ENCODE measurements at regions not wholly inside any gene's neighbourhood (a gene's known extent, or its start where the extent isn't known, plus 50 kb on each side); places are given as distances from the start of the nearest gene placed in this dataset.

DNA sequence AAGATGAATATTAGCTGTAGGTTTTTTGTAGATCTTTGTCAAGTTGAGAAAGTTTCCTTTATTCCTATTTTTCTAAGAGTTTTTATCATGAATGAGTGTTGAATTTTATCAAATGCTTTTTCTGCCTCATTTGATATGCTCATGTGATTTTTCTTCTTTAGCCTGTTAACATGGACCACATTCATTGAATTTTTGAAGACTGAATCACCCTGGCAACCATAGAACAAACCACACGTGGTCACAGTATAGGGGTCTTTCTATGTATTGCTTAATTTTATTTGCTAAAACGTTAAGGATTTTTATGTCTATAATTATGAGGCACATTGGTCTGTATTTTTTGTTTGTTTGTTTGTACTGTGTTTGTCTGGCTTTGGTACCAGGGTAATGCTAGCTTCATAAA lies 201.7 kb upstream of the CWC22 start:
- TF ChIP-seq, protein P1, sequence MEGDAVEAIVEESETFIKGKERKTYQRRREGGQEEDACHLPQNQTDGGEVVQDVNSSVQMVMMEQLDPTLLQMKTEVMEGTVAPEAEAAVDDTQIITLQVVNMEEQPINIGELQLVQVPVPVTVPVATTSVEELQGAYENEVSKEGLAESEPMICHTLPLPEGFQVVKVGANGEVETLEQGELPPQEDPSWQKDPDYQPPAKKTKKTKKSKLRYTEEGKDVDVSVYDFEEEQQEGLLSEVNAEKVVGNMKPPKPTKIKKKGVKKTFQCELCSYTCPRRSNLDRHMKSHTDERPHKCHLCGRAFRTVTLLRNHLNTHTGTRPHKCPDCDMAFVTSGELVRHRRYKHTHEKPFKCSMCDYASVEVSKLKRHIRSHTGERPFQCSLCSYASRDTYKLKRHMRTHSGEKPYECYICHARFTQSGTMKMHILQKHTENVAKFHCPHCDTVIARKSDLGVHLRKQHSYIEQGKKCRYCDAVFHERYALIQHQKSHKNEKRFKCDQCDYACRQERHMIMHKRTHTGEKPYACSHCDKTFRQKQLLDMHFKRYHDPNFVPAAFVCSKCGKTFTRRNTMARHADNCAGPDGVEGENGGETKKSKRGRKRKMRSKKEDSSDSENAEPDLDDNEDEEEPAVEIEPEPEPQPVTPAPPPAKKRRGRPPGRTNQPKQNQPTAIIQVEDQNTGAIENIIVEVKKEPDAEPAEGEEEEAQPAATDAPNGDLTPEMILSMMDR (conservative IDR thresholded peaks at IDR 0.05; ENCODE audit: low read length) = no peak
- peak; percentile 49 for DNase-seq (ENCODE audit: low read depth)
- H3K4me3 ChIP-seq (ENCODE audit: low read length) = no peak overlapping the region

DNA sequence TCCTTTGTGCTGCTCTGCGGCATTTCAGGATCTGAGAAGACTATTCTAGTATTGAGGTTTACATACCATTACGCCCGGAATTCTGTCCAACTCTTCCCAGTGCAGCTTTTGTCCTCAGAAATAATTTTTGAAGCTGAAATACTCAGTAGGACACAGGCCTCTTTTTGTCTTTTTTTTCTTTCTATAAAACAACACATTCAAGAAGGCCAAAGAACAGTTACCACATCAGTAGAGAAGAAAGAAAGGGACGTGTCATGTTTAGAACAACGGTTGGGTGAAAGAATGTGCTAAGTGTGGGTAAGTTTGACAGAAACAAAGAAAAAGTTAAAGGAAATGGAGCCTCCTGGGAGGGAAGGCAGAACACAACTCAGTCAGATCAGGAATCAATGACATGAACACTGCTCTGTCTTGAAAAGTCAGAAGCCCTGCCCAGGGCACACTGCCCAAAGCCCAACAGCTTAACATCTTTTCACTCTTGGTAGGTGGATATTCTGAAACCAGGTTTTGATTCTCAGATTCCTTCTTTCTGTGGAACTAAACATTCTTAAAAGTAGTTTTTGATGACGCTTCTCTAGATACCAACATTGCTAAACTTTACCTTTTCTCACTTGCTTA lies 198.6 kb upstream of the CWC22 start:
- DNase-seq (ENCODE audit: low read depth) = no peak
- TF ChIP-seq, protein P1 (conservative IDR thresholded peaks at IDR 0.05; ENCODE audit: low read length) = no peak

DNA sequence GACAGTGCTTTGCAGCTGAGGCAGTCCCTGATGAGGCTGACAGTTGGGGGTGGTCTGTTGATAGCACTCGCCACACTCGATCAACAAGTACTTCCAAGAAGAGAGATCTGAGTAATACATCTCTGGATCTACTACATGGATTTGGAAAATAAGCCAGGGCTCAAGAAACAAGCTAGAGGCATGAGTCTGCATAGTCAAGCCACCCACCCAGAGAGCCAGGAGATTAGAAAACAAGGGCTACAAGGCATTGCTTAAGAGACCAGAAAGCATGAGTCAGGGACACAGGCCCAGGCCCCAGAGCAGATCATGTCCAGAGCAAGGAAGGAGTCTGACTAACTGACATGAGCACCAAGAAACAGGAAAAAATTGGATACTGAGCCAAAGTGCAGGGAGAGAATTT lies 196.9 kb upstream of the CWC22 start:
- no peak overlapping the region for H3K4me3 ChIP-seq (ENCODE audit: low read length)
- peak; percentile 75 for DNase-seq (ENCODE audit: low read depth)

More for the DNA sequence above, 198.6 kb upstream of the CWC22 start:
- no peak overlapping the region for H3K4me3 ChIP-seq (ENCODE audit: low read length)

DNA sequence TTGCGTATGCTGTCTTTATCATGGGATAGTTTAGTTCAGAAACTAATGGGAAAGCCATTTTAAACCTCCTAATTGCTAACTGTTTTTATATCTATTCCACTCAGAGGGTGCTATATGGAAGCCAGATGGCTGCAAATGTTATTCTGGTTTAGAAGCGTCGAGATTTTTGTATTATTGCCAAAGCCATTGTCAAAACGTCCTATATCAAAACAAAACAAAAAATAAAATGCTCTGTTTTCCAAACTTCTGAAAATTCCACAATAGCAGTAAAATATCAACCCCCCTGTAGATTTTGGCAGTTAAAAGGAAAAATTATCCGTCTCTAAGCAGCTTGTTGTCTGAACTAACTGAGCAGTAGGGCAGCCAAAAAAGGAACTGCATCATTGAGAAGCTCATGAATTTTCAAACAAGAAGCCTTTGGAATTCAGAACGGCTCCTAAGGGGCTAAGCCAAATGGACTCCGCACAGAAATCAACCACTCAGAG lies 195.4 kb upstream of the CWC22 start:
- TF ChIP-seq, protein P1 (conservative IDR thresholded peaks at IDR 0.05; ENCODE audit: low read length) = no peak
- peak; percentile 74 for DNase-seq (ENCODE audit: low read depth)
- peak overlapping the region; percentile 21 for H3K4me3 ChIP-seq (ENCODE audit: low read length)

More for the DNA sequence above, 196.9 kb upstream of the CWC22 start:
- TF ChIP-seq, protein P1 (conservative IDR thresholded peaks at IDR 0.05; ENCODE audit: low read length) = no peak

DNA sequence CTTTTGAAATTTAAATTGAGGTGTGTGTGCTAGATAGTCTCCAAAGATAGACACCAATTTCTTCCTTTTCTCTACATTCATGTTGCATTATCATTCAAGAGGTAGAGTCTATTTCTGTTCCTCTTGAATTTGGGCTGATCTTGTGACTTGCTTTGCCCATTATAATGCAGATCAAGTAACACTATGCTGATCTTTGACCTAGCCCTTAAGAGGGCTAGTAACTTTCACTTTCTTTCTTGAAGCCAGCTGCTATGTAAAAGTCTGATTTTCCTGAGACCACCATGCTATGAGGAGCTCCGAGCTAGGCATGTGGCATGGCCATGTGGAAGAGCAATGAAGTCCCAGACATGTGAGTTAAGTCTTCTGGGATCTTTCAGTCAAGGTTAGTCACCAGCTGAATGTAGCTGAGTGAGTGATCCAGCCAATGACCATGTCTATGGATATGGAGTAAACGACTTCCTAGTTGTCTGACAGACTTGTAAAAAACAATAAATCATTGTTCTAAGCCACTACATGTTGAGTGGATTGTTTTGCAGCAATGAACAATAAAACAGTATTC lies 189.4 kb upstream of the CWC22 start:
- TF ChIP-seq, protein P1 (conservative IDR thresholded peaks at IDR 0.05; ENCODE audit: low read length) = no peak
- H3K4me3 ChIP-seq (ENCODE audit: low read length) = no peak overlapping the region
- DNase-seq (ENCODE audit: low read depth) = no peak

DNA sequence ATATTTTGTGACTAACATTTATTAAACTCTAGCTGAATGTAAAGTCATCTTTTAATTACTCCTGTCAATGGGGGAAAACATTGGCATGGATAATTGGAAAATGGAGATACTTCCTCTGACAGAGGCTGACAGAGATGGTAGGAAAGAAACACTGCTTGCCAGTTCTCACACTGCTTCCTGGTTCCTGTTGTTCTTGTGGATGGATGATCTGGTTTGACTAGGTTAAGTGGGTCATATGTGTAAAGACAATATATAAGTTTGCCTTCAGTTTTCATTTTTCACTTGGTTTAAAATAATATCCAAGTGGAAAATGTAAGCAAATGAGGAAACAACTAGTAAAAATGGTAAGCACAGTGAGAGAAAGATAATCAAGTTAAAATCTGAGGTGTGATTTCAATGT lies 188.8 kb upstream of the CWC22 start:
- TF ChIP-seq, protein P1 (conservative IDR thresholded peaks at IDR 0.05; ENCODE audit: low read length) = no peak
- DNase-seq (ENCODE audit: low read depth) = no peak
- H3K4me3 ChIP-seq (ENCODE audit: low read length) = no peak overlapping the region
